Stimulated activated CD8-positive, alpha-beta memory T cell treated with anti-CD3 and anti-CD28 coated beads, Interleukin-2, amount 100 ng/mL, for 1 hour (primary cell): ENCODE measurements at regions not wholly inside any gene's neighbourhood (a gene's known extent, or its start where the extent isn't known, plus 50 kb on each side); places are given as distances from the start of the nearest gene placed in this dataset.

Experiments used
- DNase-seq, 2 donors: peaks; one replicate each; pipeline ENCODE4 v3.0.0-alpha.2; 2020; ENCODE audit warnings: low read depth in 2 of 2

DNA sequence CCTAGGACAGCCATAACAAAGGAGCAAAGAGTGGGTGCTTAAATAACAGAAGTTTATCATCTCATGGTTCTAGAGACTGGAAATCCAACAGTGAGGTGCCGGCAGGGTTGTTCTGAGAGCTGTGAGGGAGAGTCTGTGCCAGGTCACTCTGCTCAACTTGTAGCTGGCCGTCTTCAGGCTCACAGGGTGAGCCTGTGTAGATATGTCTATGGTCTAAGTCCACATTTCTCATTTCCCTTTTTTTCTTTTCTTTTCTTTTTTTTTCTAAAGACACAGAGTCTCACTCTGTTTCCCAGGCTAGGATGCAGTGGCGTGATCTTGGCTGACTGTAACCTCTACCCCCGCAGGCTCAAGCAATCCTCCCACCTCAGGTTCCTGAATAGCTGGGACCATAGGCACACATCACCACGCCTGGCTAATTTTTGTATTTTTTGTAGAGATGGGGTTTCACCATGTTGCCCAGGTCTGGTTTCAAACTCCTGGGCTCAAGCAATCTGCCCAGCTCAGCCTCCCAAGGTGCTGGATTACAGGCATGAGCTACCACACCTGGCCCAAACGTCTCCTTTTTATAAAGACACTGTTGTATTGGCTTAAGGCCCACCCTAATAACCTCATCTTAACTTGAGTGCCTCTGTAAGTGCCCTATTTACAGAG lies 142.2 kb downstream of the SP3 start:
- no peak for DNase-seq

DNA sequence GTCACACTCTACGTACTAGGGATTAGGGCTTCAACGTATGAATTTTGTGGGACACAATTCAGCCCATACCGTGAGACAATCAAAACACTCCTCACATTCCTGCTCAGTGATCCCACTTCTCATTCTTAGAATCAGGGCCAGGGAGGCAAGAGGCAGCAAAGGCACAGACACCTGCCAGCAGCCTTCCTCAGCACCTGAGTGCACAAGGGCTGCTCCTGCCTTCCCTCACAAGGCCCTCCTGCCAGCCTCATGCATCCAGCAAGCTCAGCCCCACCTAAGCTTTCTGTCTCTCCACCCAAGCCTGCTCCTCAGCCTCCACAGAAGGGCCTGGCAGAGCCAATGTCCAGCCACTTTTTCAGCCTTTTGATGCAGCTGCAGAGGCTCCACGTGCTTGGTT lies 141.6 kb downstream of the SP3 start:
- DNase-seq, result no peak

DNA sequence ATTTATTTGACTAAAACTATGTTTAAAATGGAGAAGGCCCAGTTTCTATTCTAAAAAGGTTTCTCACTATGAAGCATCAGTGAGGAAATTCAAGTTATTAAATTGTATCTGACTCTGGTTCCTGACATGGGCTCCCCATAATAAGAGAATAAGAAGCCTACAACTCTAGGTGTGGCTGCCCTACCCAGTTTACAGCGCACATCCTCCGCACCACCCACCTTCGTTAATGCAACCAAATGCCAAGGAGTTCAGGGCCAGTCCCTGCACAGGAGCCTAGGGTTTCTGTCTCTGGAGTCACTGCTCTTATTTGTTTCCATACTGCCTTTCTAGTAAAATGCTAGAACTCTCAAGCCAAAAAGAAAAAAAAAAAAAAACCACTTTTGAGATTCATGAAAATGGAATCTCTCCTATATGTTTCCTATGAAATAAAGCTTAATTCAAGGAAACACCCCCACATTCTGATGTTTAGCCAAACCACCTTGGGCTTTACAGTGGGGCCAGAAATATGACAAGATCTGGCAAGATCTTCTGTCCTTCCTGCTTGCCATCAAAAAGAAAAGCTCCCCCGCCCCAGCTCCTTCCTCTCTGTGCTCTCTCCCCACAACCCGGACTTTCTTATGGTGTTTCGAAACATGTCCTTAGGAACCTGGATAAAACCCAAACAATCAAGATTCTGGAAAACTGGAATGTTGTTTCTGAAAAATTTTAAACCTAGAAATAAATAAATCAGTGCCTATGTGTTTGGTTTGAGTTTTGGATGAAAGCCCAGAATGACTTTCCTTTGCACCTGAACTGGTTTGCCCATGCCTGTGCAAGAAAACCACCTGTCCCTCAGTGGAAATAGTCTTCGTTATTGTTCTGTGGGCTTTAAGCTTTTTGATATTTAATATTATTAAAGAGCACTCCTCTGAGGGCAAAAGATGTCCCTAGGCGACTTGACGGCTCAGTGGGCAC lies 136.7 kb downstream of the SP3 start:
- no peak for DNase-seq

DNA sequence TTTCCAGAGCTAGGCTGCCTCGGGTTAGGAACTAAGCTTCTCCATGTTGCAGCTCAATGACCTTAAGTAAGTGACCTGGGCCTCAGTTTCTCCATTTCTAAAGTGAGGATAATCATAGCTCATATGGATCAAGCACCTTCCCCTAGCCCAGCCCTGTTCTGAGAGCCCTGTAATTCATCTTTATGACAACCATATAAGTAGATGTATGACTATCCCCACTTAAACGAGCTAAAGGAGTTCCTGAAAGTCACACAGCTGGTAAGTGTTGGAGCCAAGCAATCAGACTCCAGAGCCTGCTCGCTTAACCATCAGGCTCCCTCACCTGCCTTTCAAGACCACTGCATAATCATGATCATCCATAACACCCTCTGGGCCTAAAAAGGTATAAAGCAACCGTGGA lies 135.4 kb downstream of the SP3 start:
- no peak for DNase-seq

DNA sequence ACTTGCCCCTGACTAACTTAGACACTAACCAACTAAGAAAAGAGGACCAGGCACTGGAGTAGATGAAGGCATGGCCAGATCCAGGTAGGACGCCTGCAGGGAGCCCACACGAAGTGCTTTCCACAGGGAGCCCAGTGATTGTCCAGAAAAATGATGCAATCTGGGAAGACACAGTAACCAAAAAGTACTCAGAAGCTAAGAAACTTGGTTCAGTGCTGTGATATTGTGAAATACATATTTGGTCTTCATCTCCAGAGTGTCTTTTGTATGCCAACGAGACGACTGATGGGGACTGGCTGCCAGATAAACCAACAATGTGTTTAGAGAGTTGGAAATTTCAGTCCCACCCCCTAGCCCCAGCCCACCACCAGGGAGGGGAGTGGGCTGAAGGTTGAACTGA lies 135.0 kb downstream of the SP3 start:
- no peak for DNase-seq

DNA sequence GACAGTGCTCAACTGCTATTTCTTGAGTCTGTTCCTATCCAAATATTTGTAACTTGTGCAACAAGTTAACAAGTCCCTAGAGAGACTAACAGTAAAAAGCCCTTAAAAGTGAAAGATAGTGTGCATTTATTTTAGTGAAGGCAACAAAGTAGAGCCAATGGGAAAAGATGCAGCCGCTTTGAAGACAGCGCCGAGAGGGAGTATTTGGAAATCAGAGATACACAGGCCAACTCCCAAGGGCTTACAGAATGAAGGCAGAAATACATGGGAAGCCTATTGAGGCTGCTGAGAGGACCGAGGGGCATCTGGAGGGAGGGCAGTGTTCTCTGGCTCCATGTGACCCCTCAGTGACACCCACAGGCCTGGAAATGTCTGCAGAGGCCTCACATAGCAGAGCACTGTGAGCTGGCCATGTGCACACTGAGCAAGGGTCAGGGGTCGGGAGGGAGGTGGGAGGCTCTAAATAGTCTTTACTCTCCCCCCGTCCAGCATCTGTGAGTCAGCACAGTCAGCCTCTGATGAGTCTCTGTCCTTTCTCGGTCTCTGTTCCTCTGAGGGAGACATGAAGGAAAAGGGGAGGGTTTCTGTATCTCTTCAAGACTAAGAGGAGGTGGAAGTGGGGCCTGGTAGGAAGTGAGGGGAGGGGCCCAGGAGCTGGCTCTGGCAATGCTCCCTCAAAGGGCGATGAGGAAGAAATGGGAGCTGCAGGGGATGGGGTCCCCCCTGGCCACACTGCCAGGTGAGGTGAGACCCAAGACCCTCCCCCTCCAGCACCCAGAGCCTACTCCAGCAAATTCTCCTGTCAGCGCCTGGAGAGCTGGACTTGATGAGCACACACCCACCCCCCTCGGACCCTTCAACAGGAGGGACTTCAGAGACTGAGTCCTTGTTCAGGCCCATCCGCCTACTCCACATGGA lies 133.6 kb downstream of the SP3 start:
- DNase-seq, result no peak

DNA sequence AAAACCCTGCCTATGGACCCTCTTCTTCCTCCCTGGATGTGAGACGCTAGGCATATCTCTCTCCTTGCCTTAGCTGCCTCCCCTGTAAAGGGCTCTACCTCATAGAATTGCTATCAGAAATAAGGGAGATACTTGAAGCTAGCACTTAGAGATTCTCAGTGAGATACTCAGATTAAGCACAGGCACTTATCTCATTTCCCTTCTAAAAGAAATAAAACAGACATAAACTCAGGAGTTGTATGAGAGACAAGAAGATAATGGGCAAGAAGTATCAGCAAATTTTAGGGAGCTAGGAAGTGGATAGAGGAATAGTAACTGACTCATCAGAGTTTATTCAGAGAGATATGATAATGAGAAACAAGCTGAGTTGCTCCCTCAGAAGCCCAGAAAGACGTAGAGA lies 131.0 kb downstream of the SP3 start:
- no peak for DNase-seq

DNA sequence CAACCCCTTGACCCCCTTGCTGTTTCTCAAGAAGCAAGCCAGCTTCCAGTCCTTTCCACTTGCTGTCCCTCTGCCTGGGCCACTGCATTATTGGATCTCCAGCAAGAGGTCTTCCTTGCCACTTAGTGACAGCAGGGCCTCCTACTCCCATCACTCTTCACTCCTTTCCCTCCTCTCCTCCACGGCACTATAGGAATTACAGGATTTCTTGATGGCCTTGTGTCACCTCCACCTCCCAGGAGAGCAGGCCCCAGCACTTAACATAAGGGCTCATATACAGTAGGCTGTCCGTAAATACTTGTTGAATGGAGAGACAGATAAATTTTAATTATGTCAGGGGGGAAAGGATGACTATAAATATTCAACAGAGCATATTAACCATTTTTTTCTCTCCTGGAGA lies 129.4 kb downstream of the SP3 start:
- no peak for DNase-seq

DNA sequence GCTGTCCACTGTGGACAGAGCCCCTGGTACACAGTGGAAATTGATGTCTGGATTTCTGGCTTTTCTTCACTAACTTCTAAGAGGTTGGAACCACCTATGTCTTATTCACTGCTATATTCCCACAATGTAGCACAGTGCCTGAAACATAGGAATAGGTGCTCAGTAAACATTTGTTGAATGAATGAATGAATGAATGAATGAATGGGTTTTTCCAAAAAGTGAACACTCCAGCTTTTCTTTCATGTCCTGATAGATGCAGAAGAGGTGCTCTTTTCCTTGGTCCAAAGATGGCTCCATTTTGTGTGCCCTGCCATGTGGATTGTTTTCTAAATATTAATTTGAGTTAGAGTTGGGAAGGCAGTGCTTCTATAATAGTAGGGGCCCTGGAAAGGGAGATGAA lies 124.1 kb downstream of the SP3 start:
- DNase-seq, result no peak

DNA sequence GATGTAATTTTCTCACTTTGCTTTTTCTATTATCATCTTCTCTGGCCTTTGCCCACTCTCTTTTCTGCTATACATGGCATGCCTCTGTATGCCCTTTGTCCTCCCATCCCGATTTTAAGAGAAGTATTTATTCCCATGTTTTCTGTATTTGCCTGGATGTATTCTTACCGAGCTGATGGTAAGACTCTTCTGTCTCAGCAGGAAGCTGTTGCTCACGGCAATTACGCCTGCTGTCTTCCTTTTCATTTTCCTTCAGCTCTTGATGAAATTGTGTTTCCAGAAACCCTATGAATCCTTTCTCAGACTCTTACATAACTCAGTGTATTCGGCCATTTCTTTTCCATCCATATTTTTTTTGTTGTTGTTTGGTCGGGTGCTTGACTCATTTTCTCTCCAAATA lies 121.6 kb downstream of the SP3 start:
- no peak for DNase-seq

DNA sequence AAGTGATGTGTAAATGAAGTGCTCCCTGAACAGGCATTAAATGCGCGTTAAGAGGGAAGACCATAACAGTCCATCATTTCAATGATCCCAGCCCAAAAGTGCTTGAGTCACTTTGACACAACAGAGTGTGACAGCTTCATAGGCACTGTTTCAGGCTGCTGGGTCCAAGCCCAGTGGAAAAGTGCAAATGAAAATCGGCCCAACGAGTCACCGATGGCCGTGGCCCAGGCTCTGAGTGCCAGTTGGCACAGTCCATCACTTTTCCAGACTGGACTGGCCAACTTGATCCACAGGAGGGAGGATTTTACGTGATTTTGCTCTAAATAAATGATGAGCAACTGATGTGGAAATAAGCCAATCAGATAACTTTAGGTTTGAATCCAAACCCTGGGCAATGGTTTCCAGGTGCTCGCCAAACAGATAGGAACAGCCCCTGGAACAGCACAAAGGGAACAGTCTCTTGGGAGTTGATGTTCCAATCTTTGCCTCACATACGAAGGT lies 114.0 kb downstream of the SP3 start:
- no peak for DNase-seq

DNA sequence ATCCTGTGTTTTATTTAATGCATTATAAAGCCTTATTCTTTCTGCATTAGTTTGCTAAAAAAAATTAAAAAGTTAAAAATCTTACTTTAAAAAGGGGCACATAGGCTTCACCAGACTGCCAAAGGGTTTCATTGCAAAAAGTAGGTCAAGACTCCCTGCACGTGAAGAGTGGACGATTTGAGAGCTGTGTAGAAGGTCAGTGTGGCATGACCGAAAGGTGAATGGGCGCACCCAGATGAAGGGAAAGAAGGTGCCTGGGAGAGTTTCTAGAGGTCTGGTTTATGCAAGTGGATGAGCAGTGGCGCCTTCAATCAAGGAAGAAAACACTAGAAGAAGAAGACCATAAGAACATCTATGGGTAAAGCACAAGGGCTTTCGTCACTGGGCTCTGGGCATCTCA lies 111.0 kb downstream of the SP3 start:
- DNase-seq, result no peak

DNA sequence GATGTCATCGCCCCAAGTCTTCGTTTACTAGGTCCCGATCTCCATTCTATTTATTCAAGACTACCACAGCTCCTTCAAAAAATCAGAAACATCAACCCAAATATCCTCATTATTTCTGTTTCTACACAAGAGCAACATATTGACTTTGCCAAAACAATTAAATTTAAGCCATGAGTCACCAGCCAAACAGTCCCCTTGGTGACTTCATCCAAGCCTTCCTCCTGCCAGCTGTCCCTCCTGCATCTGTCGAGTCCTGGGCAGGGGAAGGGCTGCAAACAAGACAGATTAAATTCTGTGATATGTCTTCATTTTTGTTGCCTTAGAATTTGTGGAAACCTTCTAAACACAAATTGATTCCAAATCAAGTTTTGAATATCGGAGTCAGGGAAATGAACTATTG lies 110.3 kb downstream of the SP3 start:
- DNase-seq, result no peak

DNA sequence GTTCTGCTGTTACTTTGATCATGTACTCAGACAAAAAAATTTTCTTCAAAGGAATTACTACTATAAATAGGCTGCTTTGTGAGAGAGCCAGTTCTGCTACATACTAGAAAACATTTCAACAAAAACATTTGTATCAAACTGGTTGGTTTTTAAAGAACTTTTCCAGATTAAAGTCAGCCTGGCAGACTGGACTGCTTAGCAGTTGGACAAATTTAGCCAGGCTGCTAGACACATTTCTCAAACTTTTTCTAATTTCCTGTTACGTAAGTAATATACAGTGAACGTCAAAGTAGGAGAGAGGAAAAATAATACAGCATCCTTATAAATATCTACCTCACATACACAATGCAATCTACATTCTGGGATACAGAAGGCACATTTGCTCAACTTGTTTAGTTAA lies 109.5 kb downstream of the SP3 start:
- DNase-seq, result no peak
